ENCODE measurements at regions not wholly inside any gene's neighbourhood (a gene's known extent, or its start where the extent isn't known, plus 50 kb on each side); places are given as distances from the start of the nearest gene placed in this dataset.

DNA sequence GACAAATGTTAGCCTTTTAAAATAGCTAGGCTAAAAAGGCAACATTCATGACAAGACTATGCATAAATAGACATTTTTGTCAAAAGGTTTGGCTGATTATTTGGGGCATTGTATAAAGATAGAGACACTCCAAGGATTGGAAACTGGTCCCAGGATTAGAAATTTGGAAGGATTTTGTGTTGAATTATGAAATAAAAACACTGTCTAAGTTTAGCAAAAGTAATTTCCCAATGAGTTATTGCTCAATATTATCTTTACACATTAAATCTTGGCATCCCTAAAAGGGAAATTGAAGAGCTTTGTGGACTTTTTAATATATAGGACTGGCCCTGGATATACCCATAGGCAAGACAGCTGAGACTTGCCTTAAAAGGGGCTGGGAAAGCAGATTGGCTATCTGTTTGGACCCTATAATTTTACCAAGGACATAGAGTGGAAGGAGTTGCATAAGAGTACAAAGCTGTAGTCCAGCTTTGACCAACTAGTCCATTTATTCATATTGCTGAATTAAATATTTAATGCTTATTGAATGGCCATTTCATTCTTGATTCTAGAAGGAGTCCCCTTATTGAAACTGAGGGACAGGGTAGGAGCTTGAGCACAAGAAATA, 382.7 kb downstream of the METTL15 start:
- Mint-ChIP-seq H3K27ac (no peak overlapping the region), H3K4me1 (no peaks in the 10 kb centered on the region), H3K4me3 (no peak overlapping the region), H3K36me3 (ENCODE audit: low read depth) (no peaks in the 10 kb centered on the region), H3K27me3 (ENCODE audit: low read depth, poor library complexity) (peaks cover 3% of the 10 kb centered on the region), H3K9me3 (no peaks in the 10 kb centered on the region)
- DNase-seq: no peak
- TF ChIP-seq, protein P1, sequence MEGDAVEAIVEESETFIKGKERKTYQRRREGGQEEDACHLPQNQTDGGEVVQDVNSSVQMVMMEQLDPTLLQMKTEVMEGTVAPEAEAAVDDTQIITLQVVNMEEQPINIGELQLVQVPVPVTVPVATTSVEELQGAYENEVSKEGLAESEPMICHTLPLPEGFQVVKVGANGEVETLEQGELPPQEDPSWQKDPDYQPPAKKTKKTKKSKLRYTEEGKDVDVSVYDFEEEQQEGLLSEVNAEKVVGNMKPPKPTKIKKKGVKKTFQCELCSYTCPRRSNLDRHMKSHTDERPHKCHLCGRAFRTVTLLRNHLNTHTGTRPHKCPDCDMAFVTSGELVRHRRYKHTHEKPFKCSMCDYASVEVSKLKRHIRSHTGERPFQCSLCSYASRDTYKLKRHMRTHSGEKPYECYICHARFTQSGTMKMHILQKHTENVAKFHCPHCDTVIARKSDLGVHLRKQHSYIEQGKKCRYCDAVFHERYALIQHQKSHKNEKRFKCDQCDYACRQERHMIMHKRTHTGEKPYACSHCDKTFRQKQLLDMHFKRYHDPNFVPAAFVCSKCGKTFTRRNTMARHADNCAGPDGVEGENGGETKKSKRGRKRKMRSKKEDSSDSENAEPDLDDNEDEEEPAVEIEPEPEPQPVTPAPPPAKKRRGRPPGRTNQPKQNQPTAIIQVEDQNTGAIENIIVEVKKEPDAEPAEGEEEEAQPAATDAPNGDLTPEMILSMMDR (IDR thresholded peaks at IDR 0.05): no peak

DNA sequence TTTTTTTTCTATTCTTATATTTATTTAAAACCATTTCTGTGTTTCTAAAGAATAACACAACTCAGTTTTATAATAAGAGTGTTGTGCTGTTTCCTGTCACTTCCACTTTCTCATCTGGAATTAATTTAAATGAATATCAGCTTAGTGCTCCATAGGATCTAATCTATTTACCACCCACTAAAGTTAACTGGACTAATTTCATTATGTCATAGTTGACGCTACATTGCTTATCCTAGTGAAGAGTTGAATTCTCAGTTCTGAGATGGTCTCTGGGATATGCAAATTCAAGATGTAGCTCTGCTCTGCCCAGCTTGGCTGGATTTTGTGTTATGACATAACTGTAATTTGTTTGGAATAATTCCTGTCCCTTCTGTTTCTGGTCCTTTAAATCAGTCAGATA, 380.1 kb downstream of the METTL15 start:
- Mint-ChIP-seq H3K9me3 (no peaks in the 10 kb centered on the region), H3K27me3 (ENCODE audit: low read depth, poor library complexity) (peaks cover 3% of the 10 kb centered on the region)

DNA sequence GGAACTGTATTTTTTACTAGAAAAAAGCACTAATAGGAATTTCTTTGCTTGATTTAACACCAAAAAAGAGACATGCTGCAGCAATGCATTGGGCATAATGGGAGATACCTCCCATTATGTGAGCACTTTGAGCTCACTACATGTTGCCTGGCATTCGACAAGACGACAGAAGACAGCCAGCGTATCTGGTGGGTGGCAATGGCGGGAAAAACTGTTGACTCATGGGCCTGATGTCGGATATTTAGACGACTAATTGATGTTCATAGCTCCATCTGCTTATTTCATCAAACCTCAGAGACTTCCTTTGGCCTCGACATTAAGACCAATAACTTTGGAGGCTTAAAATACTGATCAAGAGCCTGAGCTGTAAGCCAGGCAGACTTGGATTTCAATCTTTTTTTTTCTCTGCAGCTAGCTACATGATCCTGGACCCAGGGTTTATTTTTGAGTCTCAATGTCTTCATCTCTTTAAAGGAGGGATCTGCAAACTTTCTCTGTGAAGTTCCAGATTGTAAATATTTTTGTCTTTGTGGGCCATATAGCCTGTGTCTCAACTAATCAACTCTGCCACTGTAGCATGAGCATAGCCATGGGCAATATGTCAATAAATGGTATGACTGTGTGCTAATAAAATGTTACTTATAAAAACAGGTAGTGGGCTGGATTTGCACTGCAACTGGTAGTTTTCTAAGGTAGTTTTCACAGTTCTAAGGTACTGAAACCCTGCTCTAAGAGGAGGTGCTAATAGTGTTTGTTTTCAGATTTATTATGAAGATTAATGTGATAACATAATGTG, 375.1 kb downstream of the METTL15 start:
- Mint-ChIP-seq H3K4me1 (no peaks in the 10 kb centered on the region), H3K9me3 (no peaks in the 10 kb centered on the region), H3K27ac (no peak overlapping the region), H3K36me3 (ENCODE audit: low read depth) (no peaks in the 10 kb centered on the region), H3K27me3 (ENCODE audit: low read depth, poor library complexity) (peaks cover 4% of the 10 kb centered on the region), H3K4me3 (no peak overlapping the region)
- TF ChIP-seq, protein P1 (IDR thresholded peaks at IDR 0.05): no peak
- DNase-seq: no peak

More for the DNA sequence above, 380.1 kb downstream of the METTL15 start:
- H3K27ac Mint-ChIP-seq: no peak overlapping the region
- TF ChIP-seq, protein P1 (IDR thresholded peaks at IDR 0.05): no peak
- DNase-seq: no peak
- no peaks in the 10 kb centered on the region for H3K36me3 Mint-ChIP-seq (ENCODE audit: low read depth)
- no peak overlapping the region for H3K4me3 Mint-ChIP-seq
- H3K4me1 Mint-ChIP-seq: no peaks in the 10 kb centered on the region

DNA sequence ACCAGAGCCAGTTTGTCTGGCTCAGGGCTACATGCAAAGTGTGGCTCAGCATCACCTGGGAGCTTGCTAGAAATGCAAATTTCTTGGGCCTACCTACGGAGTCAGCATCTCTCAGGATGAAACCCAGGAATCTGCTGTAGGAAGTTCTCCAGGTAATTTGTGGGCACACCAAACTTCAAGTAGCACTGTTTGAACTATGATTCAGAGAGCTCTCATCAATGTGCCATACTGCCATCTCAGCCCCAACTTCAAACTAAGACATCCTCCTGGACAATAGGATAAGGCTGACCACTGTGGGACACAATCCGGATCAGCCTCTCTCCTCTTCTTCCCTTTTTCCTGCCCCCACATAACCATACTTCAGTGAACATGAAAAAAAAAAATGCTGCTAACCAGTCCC, 374.5 kb downstream of the METTL15 start:
- DNase-seq: no peak
- H3K9me3 Mint-ChIP-seq: no peaks in the 10 kb centered on the region
- TF ChIP-seq, protein P1 (IDR thresholded peaks at IDR 0.05): no peak
- H3K36me3 Mint-ChIP-seq (ENCODE audit: low read depth): no peaks in the 10 kb centered on the region
- H3K27ac Mint-ChIP-seq: no peak overlapping the region
- H3K4me3 Mint-ChIP-seq: no peak overlapping the region
- no peaks in the 10 kb centered on the region for H3K4me1 Mint-ChIP-seq
- peaks cover 4% of the 10 kb centered on the region for H3K27me3 Mint-ChIP-seq (ENCODE audit: low read depth, poor library complexity)

GRCh38 chr11:28481616-28482480, 373.7 kb downstream of the METTL15 start:
- Mint-ChIP-seq H3K4me1 (no peaks in the 10 kb centered on the region), H3K9me3 (no peaks in the 10 kb centered on the region), H3K27me3 (ENCODE audit: low read depth, poor library complexity) (peaks cover 4% of the 10 kb centered on the region), H3K36me3 (ENCODE audit: low read depth) (no peaks in the 10 kb centered on the region), H3K27ac (no peak overlapping the region), H3K4me3 (no peak overlapping the region)
- TF ChIP-seq, protein P1 (IDR thresholded peaks at IDR 0.05): no peak
- DNase-seq: no peak

All from nephron progenitor cell (in vitro differentiated cells).